Kidney (tissue), 13 donors: ENCODE measurements at regions not wholly inside any gene's neighbourhood (a gene's known extent, or its start where the extent isn't known, plus 50 kb on each side); places are given as distances from the start of the nearest gene placed in this dataset.

Experiments
- DNase-seq, 5 donors: peaks; one replicate each; pipeline ENCODE4 v3.0.0-alpha.2; 2013 to 2020
- FAIRE-seq: peaks from 2 replicates; lab custom pipeline; 2012; peaks lifted over from hg19 to GRCh38; lab: Jason Lieb, UNC
- H3K27ac ChIP-seq, 2 donors: one replicate each; pipeline ENCODE4 v1.7.0; 2013; ENCODE audit warnings: low read depth in 2 of 2, low read length in 2 of 2, inconsistent platforms in 1 of 2
- H3K27me3 ChIP-seq: one replicate; pipeline ENCODE4 v1.7.1; 2013; ENCODE audit warnings: low read length, inconsistent platforms; ENCODE audit not compliant: control insufficient read depth, insufficient read depth
- H3K36me3 ChIP-seq, 3 donors: one replicate each; pipeline versions ENCODE4 v1.7.0 to v1.7.1; 2013; ENCODE audit warnings: low read length in 3 of 3, control low read depth in 1 of 3, inconsistent platforms in 1 of 3; ENCODE audit not compliant: insufficient read depth in 3 of 3, control insufficient read depth in 2 of 3
- H3K4me1 ChIP-seq, 3 donors: one replicate each; pipeline versions ENCODE4 v1.7.0 to v1.7.1; 2013; ENCODE audit warnings: low read length in 3 of 3, inconsistent platforms in 1 of 3, low read depth in 1 of 3; ENCODE audit not compliant: control insufficient read depth in 2 of 3, insufficient read depth in 2 of 3
- H3K4me3 ChIP-seq, 3 donors: one replicate each; pipeline versions ENCODE4 v1.7.0 to v1.8.1; 2013; ENCODE audit warnings: low read length in 3 of 3, control low read depth in 1 of 3, inconsistent platforms in 1 of 3
- H3K9ac ChIP-seq, 3 donors: one replicate each; pipeline versions ENCODE4 v1.7.0 to v1.7.1; 2013; ENCODE audit warnings: low read length in 3 of 3, control low read depth in 1 of 3, inconsistent platforms in 1 of 3
- H3K9me3 ChIP-seq, 3 donors: one replicate each; pipeline versions ENCODE4 v1.7.0 to v1.7.1; 2013; ENCODE audit warnings: low read length in 3 of 3, control low read depth in 1 of 3, inconsistent platforms in 1 of 3; ENCODE audit not compliant: control insufficient read depth in 2 of 3, insufficient read depth in 1 of 3
- CTCF ChIP-seq: IDR thresholded peaks from 3 replicates; pipeline ENCODE4 v1.5.1; 2012; ENCODE audit warnings: mild to moderate bottlenecking, moderate library complexity, borderline replicate concordance; ENCODE audit not compliant: insufficient read depth; ENCODE audit errors: extremely low read depth
- intact Hi-C: fragments of 100-400 bp; cut with DNase I; formaldehyde crosslinking; loops from one replicate; pipeline ENCODE4 v1.11.1; 2022
- donor health status: control.
- donor health status: control.
- donor health status: control.
- donor health status: control.
- donor health status: control.
- donor health status: DM: yes; HTN: yes; CAD: no.
- donor health status: Normal renal cell carcinoma (clear cell type).

GRCh38 chr15:39497016-39497758 is 83.7 kb upstream of the THBS1 start:
- H3K4me3 ChIP-seq, result no peak overlapping the region
- no peak overlapping the region for H3K27ac ChIP-seq
- H3K4me1 ChIP-seq, result peaks cover 0 to 5% (median 0%) of the 10 kb centered on the region in 3 donors
- no peak for TF ChIP-seq CTCF
- intact Hi-C loops, result no loop called here
- no peak for FAIRE-seq
- H3K36me3 ChIP-seq, result no peaks in the 10 kb centered on the region
- H3K9me3 ChIP-seq, result no peaks in the 10 kb centered on the region
- no peak for DNase-seq
- no peaks in the 10 kb centered on the region for H3K27me3 ChIP-seq
- no peak overlapping the region for H3K9ac ChIP-seq

DNA sequence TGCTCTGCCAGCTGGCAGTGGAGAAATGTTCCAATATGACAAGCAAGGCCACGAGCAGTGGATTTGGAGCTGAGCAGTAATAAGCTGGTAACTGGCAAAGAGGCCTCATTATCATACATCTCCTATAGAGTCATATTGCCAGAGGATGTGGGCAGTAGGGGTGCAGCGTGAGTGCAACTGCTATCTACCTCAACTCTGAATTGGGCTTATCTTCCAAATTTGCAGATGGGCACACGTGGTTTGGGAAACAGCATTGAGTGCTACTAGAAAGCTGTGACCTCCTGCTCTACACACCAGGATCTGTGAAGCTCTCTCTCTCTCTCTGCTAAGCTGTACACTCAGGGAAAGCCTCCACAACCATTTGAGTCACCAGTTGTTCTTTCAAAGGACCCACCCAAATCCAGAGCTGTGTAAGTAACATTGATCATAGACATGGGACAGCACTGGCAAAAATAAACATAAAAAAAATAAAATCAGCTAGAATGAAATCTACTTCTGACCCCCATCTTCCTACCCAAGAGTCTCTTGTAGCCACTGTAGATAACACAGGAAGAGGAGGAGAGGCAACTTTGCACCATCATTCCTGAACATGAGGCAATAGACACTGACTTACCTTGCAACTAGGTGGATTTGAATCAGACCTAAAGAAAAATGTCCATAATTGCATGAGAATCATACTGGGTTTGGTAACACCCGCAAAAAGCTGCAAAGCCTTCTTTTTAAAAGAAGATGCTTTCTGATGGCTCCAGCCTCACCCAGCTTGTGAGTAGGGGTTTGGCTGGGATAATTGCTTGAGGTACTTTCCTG is 82.9 kb upstream of the THBS1 start:
- no peak for DNase-seq
- Histone ChIP-seq H3K4me1 (peaks cover 0 to 5% (median 0%) of the 10 kb centered on the region in 3 donors), H3K9me3 (no peaks in the 10 kb centered on the region), H3K36me3 (no peaks in the 10 kb centered on the region), H3K27ac (no peak overlapping the region), H3K9ac (no peak overlapping the region), H3K27me3 (no peaks in the 10 kb centered on the region), H3K4me3 (no peak overlapping the region)
- intact Hi-C loops, result no loop called here
- no peak for FAIRE-seq
- no peak for TF ChIP-seq CTCF

GRCh38 chr15:39498629-39499028 is 82.2 kb upstream of the THBS1 start:
- Histone ChIP-seq H3K27me3 (no peaks in the 10 kb centered on the region), H3K27ac (no peak overlapping the region), H3K4me1 (peaks cover 0 to 5% (median 0%) of the 10 kb centered on the region in 3 donors), H3K4me3 (no peak overlapping the region), H3K9me3 (no peaks in the 10 kb centered on the region), H3K9ac (no peak overlapping the region), H3K36me3 (no peaks in the 10 kb centered on the region)
- DNase-seq, result peak in 1 of 5 donors; percentile 80
- no peak for FAIRE-seq
- intact Hi-C loops, result no loop called here
- no peak for TF ChIP-seq CTCF
